HFFc6 (cell line): ENCODE measurements at regions not wholly inside any gene's neighbourhood (a gene's known extent, or its start where the extent isn't known, plus 50 kb on each side); places are given as distances from the start of the nearest gene placed in this dataset.
"Not testable (repeated sequence)": the region's sequence is repeated elsewhere in the genome, so short reads cannot be mapped to it uniquely, and the experiment has no call there.

Source experiments
- DNase-seq: peaks from one replicate; pipeline ENCODE4 v3.0.0-alpha.2; 2018
- H3K27ac Mint-ChIP-seq: 2 replicates; pipeline ENCODE4 v1.8.0; 2020; ENCODE audit warnings: mild to moderate bottlenecking, mixed read lengths
- H3K27me3 Mint-ChIP-seq: 2 replicates; pipeline ENCODE4 v1.8.0; 2021; ENCODE audit warnings: mild to moderate bottlenecking, moderate library complexity, mixed read lengths; ENCODE audit not compliant: insufficient read depth
- H3K36me3 Mint-ChIP-seq: 2 replicates; pipeline ENCODE4 v1.8.0; 2021; ENCODE audit warnings: low read depth, mixed read lengths
- H3K4me1 Mint-ChIP-seq: 2 replicates; pipeline ENCODE4 v1.8.0; 2020; ENCODE audit warnings: low read depth, mixed read lengths
- H3K4me3 Mint-ChIP-seq: 2 replicates; pipeline ENCODE4 v1.8.0; 2020; ENCODE audit warnings: mild to moderate bottlenecking, moderate library complexity, mixed read lengths
- H3K9me3 Mint-ChIP-seq: 2 replicates; pipeline ENCODE4 v1.8.0; 2020; ENCODE audit warnings: mild to moderate bottlenecking, mixed read lengths
- TF ChIP-seq, protein P1 (sequence below): fragments of 200-600 bp; sonication (generic); IDR thresholded peaks from 2 replicates; pipeline ENCODE4 v1.5.0; 2021; ENCODE audit warnings: antibody characterized with exemption, mild to moderate bottlenecking

DNA sequence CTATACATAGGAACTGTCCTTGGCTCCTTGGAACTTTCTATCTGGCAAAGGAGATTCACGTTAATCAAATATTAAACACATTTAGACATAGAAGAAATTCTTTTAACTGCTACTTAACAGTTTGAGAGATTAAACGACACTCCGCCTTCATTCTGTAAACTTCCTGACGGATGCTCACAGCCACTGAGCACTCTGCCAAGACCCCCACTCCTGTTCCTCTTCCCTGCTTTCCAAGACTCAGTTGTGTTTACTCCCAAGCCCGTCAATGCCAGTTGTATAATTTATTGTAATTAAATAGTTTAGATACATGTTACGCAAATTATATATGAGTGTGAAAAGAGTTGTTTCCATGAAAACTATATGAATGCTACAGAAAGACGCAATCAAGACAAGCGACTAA lies 321.4 kb upstream of the EPHA4 start:
- H3K27me3 Mint-ChIP-seq: peaks cover 2% of the 10 kb centered on the region; the same call in 1 of the 2 replicates
- TF ChIP-seq, protein P1, sequence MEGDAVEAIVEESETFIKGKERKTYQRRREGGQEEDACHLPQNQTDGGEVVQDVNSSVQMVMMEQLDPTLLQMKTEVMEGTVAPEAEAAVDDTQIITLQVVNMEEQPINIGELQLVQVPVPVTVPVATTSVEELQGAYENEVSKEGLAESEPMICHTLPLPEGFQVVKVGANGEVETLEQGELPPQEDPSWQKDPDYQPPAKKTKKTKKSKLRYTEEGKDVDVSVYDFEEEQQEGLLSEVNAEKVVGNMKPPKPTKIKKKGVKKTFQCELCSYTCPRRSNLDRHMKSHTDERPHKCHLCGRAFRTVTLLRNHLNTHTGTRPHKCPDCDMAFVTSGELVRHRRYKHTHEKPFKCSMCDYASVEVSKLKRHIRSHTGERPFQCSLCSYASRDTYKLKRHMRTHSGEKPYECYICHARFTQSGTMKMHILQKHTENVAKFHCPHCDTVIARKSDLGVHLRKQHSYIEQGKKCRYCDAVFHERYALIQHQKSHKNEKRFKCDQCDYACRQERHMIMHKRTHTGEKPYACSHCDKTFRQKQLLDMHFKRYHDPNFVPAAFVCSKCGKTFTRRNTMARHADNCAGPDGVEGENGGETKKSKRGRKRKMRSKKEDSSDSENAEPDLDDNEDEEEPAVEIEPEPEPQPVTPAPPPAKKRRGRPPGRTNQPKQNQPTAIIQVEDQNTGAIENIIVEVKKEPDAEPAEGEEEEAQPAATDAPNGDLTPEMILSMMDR: no peak
- no peak for DNase-seq
- no peak overlapping the region for H3K4me3 Mint-ChIP-seq
- H3K36me3 Mint-ChIP-seq: no peaks in the 10 kb centered on the region
- peaks cover 52% of the 10 kb centered on the region for H3K9me3 Mint-ChIP-seq
- H3K4me1 Mint-ChIP-seq: no peaks in the 10 kb centered on the region
- H3K27ac Mint-ChIP-seq: no peak overlapping the region

- H3K27me3 Mint-ChIP-seq, H3K4me1 Mint-ChIP-seq, H3K36me3 Mint-ChIP-seq, DNase-seq, H3K4me3 Mint-ChIP-seq, H3K27ac Mint-ChIP-seq: not testable (repeated sequence)
- peaks cover 43% of the 10 kb centered on the region for H3K9me3 Mint-ChIP-seq
These were observed 319.9 kb upstream of the EPHA4 start for GRCh38 chr2:221892006-221892405.

DNA sequence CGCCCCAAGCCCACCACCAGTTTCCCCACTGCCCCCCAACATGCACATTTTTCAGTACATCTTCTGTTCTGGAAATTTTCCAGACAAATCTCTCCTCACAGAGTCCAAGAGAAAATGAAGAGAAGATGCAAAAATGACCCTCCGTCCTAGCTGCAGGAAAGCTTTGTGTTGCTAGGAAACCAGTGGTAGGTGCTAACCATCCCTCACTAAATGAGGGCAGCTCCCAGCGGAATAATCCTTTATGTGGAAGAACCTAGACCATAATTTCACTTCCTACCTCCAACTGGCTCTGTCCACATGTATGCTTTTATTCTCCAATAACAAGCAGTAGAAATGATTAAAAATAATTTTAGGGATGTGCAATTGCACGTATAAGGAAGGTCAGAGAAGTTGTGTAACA lies 311.9 kb upstream of the EPHA4 start:
- TF ChIP-seq, protein P1: no peak

DNA sequence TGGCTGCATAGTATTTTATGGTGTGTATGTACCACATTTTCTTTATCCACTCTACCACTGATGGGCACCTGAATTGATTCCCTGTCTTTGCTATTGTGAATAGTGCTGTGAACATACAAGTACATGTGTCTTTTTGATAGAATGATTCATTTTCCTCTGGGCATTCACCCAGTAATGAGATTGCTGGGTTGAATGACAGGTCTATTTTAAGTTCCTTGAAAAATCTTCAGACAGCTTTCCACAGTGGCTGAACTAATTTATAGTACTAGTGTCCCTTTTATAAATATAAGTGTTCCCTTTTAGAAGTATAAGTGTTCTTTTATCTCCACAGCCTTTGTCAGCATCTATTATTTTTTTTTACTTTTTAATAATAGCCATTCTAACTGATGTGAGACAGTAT lies 303.9 kb upstream of the EPHA4 start:
- Mint-ChIP-seq H3K4me1 (no peaks in the 10 kb centered on the region), H3K36me3 (no peaks in the 10 kb centered on the region)

More for the DNA sequence above, 311.9 kb upstream of the EPHA4 start:
- H3K9me3 Mint-ChIP-seq: peaks cover 35% of the 10 kb centered on the region
- H3K27ac Mint-ChIP-seq: no peak overlapping the region
- H3K4me3 Mint-ChIP-seq: no peak overlapping the region
- no peaks in the 10 kb centered on the region for H3K4me1 Mint-ChIP-seq
- H3K36me3 Mint-ChIP-seq: no peaks in the 10 kb centered on the region
- DNase-seq: no peak
- no peaks in the 10 kb centered on the region for H3K27me3 Mint-ChIP-seq

DNA sequence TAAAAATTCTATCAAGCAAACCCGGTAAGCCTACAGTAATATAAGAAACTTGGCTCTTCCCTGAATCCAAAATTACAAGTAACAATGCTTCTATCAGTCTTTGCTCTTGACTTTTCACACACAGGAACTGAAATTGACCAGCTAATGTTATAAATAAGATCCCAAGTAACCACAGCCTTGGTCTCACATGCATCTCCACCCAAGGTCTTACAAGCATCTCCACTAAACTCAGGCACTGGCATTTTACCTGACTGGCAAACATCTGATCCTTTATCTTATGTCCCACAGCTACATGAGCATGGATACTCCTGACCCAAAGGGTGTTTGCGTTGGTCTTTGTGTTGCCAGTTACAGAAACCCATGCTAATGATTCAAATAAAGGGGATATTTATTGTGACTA lies 302.3 kb upstream of the EPHA4 start:
- no peak overlapping the region for H3K27ac Mint-ChIP-seq
- H3K9me3 Mint-ChIP-seq: peaks cover 52% of the 10 kb centered on the region
- H3K36me3 Mint-ChIP-seq: no peaks in the 10 kb centered on the region
- H3K27me3 Mint-ChIP-seq: no peaks in the 10 kb centered on the region; the same call in 1 of the 2 replicates
- no peaks in the 10 kb centered on the region for H3K4me1 Mint-ChIP-seq
- no peak for DNase-seq
- no peak overlapping the region for H3K4me3 Mint-ChIP-seq
- TF ChIP-seq, protein P1: no peak

More for the DNA sequence above, 303.9 kb upstream of the EPHA4 start:
- no peaks in the 10 kb centered on the region for H3K27me3 Mint-ChIP-seq
- no peak overlapping the region for H3K4me3 Mint-ChIP-seq
- H3K9me3 Mint-ChIP-seq: peaks cover 54% of the 10 kb centered on the region
- no peak overlapping the region for H3K27ac Mint-ChIP-seq
- no peak for DNase-seq
- TF ChIP-seq, protein P1: no peak

GRCh38 chr2:221857719-221858118 lies 285.6 kb upstream of the EPHA4 start:
- TF ChIP-seq, protein P1: no peak
- H3K9me3 Mint-ChIP-seq: peaks cover 33% of the 10 kb centered on the region
- no peaks in the 10 kb centered on the region for H3K4me1 Mint-ChIP-seq
- DNase-seq: no peak
- H3K27me3 Mint-ChIP-seq: no peaks in the 10 kb centered on the region; the same call in 1 of the 2 replicates
- no peak overlapping the region for H3K27ac Mint-ChIP-seq
- no peaks in the 10 kb centered on the region for H3K36me3 Mint-ChIP-seq
- H3K4me3 Mint-ChIP-seq: no peak overlapping the region
